ENCODE measurements at regions not wholly inside any gene's neighbourhood (a gene's known extent, or its start where the extent isn't known, plus 50 kb on each side); places are given as distances from the start of the nearest gene placed in this dataset.
"Not testable (repeated sequence)": the region's sequence is repeated elsewhere in the genome, so short reads cannot be mapped to it uniquely, and the experiment has no call there.

GRCh38 chr11:82194521-82194920, 539.1 kb downstream of the FAM181B start:
- no peak for DNase-seq

GRCh38 chr11:82191695-82192094, 542.0 kb downstream of the FAM181B start:
- peak in 3 of 14 donors; percentile 1 to 81 (median 14) for DNase-seq

- DNase-seq = no peak
These were observed 547.7 kb downstream of the FAM181B start for GRCh38 chr11:82185925-82186324.

DNA sequence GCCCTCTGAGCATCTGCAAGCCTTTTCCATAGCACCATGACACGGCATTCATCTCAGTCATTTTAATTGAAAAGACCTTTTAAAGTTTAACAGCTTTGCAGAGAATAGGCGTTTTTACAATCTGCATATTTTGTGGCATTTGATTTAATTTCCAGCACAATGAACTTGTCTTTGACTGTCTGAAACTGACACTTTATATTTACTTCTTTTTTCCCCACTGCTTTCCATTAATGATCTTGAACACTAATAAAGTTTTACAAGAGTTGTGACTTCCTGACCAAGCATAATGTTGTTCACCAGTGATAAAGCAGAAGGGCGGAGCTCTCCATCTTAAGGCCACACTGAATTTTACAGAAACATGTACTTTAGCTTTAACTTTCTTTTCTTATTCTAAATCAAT, 548.7 kb downstream of the FAM181B start:
- DNase-seq = no peak

GRCh38 chr11:82183346-82183745, 550.3 kb downstream of the FAM181B start:
- no peak for DNase-seq

- not testable (repeated sequence) for DNase-seq
These were observed 551.0 kb downstream of the FAM181B start for GRCh38 chr11:82182697-82183096.

GRCh38 chr11:82181796-82182195, 551.9 kb downstream of the FAM181B start:
- not testable (repeated sequence) for DNase-seq

DNA sequence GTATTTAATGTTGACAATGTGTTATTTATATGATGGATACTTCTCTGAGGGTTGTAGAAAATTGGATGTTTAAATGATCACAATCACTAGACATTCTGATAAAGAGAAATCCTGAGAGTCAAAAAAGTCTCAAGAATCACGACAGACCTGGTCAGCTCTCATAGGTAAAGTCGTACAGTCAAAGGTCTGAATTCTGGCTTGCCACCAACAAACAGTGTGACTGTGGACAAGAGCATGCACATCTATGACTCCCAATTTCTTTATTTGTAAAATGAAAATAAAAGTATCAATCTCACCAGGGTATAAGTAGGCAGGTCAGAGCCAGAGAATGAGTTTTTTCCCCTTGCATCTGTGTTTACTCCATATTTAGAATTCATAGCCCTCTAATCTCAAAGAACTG, 556.7 kb downstream of the FAM181B start:
- DNase-seq = no peak

DNA sequence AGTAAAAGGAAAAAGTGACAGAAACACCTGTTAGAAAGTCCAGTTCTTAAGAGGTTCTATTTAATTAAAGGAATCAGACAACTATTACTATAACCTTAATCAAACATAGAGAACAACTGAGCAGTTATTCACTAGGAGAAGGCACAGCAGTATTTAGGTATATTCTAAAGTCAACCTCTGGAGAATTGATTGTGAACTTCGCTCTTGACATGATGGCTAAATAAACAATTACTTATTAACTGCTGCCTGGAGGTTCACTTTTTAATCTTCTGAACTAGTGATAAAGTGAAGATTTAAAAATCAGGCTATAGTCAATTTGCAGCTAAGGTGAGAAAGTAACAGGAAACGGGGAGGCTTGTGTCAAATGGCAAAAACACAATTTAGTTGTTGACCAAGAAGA, 557.3 kb downstream of the FAM181B start:
- DNase-seq = no peak

DNA sequence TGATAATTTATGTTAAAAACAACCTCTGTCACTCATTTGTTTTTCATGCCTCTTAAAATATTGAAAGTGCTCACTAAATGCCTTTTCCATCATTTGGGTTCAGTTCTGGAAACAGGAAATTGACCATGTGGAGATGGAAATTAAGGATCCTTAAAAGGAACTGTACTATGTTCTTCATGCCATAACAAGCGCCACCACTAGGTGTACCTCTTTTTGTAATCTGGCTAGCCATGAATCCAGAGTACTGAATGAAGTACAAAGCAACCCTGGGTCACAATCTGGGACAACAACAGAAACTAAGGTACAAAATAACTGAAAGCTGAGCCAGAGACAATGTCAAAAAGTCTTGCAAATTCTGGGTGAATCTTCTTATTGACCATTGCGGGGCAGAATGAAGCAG, 559.1 kb downstream of the FAM181B start:
- DNase-seq = no peak

- no peak for DNase-seq
These were observed 586.9 kb downstream of the FAM181B start for GRCh38 chr11:82146789-82147188.

GRCh38 chr11:82118946-82119345, 614.7 kb downstream of the FAM181B start:
- DNase-seq = no peak

DNA sequence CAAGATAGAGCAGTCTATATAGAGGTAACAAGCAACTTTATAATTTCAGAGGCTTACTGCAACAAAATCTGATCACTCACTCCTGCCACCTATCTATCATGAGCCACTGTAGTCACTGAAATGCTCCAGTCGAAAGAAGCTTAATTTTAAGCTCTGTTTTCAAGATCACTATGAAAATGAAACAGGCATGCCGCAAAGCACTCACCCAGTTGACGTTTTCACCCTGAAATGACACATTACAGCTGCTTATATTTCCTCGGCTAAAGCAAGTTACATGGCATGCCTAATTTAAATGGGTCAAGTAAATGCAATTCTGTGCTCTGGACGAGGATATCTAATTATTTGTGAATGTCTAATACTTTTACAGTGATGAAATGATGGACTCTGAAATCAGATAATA, 616.3 kb downstream of the FAM181B start:
- DNase-seq = no peak

- DNase-seq = no peak
These were observed 628.2 kb downstream of the FAM181B start for GRCh38 chr11:82105331-82105998.

- DNase-seq = no peak
These were observed 640.8 kb downstream of the FAM181B start for GRCh38 chr11:82092904-82093303.

GRCh38 chr11:82089426-82089825, 644.2 kb downstream of the FAM181B start:
- DNase-seq = no peak

DNA sequence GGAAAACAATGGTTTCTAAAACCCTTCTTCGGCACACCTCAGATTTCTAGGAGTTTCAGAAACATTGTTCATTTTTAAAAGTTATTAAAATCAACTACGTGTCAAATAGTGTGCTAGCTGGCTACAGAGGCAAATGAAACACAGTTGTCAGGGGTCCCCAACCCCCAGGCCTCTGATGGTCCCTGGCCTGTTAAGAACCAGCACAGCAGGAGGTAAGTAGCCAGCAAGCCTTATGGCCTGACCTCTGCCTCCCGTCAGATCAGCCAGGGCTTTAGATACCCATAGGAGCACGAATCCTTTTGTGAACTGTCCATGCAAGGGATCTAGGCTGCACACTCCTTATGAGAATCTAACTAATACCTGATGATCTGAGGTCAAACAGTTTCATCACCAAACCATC, 648.2 kb downstream of the FAM181B start:
- no peak for DNase-seq

DNA sequence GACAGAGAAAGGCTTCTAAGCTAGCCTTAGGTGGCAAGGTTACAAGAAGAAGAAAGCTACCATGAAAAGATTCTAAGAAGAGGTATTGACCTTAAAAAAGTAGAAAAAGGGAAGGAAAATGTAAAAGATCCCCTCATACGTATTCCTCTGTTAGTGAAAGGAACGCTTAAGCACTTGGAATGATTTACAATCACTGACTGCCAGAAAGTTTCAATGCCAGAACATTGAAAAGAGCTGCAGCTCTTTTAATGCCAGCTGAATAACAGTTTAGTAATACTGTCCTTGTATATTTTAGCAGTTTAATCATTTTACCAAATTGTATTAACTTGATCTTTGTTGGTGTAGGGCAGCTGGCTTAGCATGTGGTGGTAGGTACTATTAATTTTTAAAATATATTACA, 650.7 kb downstream of the FAM181B start:
- DNase-seq = no peak

GRCh38 chr11:82080160-82080559, 653.5 kb downstream of the FAM181B start:
- DNase-seq = no peak

DNA sequence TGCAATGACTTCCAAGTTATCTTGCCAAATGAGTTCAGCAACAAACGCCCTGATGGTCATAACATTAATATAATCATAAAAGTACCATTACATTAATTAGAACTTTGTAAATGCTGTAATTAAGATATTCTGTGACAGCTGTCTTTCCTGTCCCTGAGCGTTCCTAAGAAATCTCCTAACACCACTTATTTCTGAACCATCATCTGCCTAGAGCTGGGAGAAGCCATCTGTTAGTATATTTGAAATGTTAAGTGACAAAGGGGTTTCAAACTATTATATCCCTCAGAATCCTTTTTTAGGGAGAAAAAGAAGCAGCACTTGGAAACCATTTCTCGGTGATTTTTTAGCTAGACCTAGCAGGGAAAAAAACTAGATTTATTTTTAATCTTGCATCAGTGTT, 657.5 kb downstream of the FAM181B start:
- DNase-seq = no peak

- DNase-seq = no peak
These were observed 674.2 kb downstream of the FAM181B start for GRCh38 chr11:82059505-82059904.

- no peak for DNase-seq
These were observed 677.2 kb downstream of the FAM181B start for GRCh38 chr11:82056450-82056849.

GRCh38 chr11:82049199-82049598, 684.5 kb downstream of the FAM181B start:
- no peak for DNase-seq

DNA sequence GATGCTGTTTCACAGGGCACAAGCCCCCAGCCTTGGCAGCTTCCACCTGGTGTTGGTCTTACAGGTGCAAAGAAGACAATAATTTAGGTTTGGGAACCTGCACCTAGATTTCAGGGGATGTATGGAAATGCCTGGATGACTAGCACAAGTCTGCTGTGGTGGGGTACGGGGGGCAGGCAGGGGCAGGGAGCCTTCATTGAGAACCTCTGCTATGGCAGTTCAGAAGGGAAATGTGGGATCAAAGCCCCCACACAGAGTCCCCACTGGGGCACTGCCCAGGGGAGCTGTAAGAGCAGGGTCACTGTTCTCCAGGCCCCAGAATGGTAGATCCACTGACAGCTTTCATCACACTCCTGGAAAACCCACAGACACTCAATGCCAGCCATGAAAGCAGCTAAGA, 686.5 kb downstream of the FAM181B start:
- no peak for DNase-seq

DNA sequence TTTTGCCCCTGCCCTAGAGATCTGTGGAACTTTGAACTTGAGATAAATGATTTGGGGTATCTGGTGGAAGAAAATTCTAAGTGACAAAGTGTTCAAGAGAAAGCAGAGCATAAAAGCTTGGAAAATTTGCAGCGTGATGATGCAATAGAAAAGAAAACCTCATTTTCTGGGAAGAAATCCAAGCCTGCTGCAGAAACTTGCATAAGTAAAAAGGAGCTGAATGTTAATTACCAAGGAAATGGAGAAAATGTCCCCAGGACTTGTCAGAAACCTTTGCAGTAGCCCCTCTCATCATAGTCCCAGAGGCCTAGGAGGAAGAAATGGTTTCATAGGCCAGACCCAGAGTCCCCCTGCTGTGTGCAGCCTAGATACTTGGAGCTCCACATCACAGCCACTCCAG, 686.9 kb downstream of the FAM181B start:
- DNase-seq = peak in 1 of 14 donors; percentile 1
